Right lobe of liver (tissue), 4 donors: ENCODE measurements at regions not wholly inside any gene's neighbourhood (a gene's known extent, or its start where the extent isn't known, plus 50 kb on each side); places are given as distances from the start of the nearest gene placed in this dataset.

Experiments used
- CTCF ChIP-seq, 4 donors: fragments of 200-600 bp in 3 of 4; fragments of 450-650 bp in 1 of 4; IDR thresholded peaks; one replicate each; pipeline versions ENCODE4 v1.5.1 to v1.8.0; 2016 to 2022; ENCODE audit warnings: antibody characterized with exemption in 4 of 4, mild to moderate bottlenecking in 2 of 4
- POLR2A ChIP-seq: fragments of 450-650 bp; IDR thresholded peaks from one replicate; pipeline ENCODE4 v1.6.1; 2017; ENCODE audit warnings: antibody characterized with exemption, mild to moderate bottlenecking
- donor health status: DM: no; HTN: no; CAD: no.
- donor health status: DM: no; HTN: no; CAD: no.
- donor health status: DM: no; HTN: yes; CAD: no.

DNA sequence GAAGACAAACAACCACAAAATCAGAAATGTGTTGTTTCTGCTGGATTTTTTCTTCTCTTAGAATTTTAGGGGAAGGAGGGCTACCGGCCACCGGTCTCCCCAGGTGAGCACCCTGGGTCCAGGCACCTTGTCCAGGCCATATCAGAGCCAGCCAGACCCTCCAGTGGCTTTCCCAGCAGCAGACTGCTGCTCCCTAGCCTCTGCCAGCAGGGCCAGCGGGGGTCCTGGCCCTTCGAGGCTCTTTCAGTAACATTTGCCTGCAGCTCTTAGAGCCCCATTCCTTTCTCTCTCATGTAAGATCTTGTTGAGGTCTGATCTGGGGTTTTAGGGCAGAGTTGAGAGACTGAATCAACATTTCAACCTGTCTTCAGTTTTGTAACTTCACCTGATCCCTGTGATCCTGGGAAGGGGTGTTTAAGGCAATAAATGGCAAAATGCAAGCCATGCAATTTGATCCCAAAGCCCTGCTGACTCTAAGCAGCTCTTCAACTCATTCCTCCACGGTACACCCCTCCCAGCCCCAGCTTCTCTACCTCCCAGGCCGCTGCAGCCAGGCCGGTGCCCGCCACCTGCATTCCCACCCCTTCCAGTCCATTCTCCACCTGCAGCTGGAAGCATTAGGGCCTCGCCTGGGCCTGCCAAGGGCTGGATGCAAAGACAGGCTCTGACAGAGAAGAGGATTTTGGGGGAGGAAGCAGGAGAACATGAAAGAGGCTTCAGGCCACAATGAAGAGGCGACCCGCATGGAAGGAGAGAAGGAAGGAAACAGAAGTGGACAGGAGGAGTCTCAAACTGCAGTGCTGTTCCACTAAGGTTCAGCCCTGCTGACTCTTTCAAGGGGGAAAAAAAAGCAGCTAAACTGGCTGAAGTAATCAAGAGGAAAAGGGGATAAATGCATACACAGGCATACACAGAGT is 113.0 kb upstream of the FGF3 start:
- TF ChIP-seq CTCF (IDR thresholded peaks at IDR 0.05) (no peak), POLR2A (no peak)
